MM.1S (cell line): ENCODE measurements at regions not wholly inside any gene's neighbourhood (a gene's known extent, or its start where the extent isn't known, plus 50 kb on each side); places are given as distances from the start of the nearest gene placed in this dataset.
"Not testable (repeated sequence)": the region's sequence is repeated elsewhere in the genome, so short reads cannot be mapped to it uniquely, and the experiment has no call there.

ENCODE experiments used
- DNase-seq: peaks from one replicate; pipeline ENCODE4 v3.0.0-alpha.2; 2015
- H2AFZ ChIP-seq: fragments of 300-600 bp; sonication (generic); 2 replicates; pipeline ENCODE4 v1.6.0; 2016; ENCODE audit warnings: antibody characterized with exemption, low read length
- H3F3A ChIP-seq: fragments of 300-600 bp; sonication (generic); 2 replicates; pipeline ENCODE4 v1.6.1; 2016; ENCODE audit warnings: mild to moderate bottlenecking, antibody characterized with exemption, low read length, moderate library complexity, mixed read lengths; ENCODE audit not compliant: insufficient read depth
- H3K27ac ChIP-seq: fragments of 300-600 bp; sonication (generic); 2 replicates; pipeline ENCODE4 v1.5.1; 2016; ENCODE audit warnings: mild to moderate bottlenecking, low read length
- H3K27me3 ChIP-seq: fragments of 300-600 bp; sonication (generic); replicated peaks from 2 replicates; pipeline ENCODE4 v1.6.0; 2016; ENCODE audit warnings: low read length; ENCODE audit not compliant: insufficient read depth
- H3K36me3 ChIP-seq: fragments of 300-600 bp; sonication (generic); replicated peaks from 2 replicates; pipeline ENCODE4 v1.6.1; 2016; ENCODE audit warnings: mild to moderate bottlenecking, low read length, mixed read lengths; ENCODE audit not compliant: insufficient read depth
- H3K4me1 ChIP-seq: fragments of 300-600 bp; sonication (generic); 2 replicates; pipeline ENCODE4 v1.6.1; 2016; ENCODE audit warnings: low read length, mixed read lengths
- H3K4me2 ChIP-seq: fragments of 300-600 bp; sonication (generic); 2 replicates; pipeline ENCODE4 v1.6.0; 2016; ENCODE audit warnings: low read depth, low read length
- H3K4me3 ChIP-seq: fragments of 300-600 bp; sonication (generic); 2 replicates; pipeline ENCODE4 v1.5.1; 2016; ENCODE audit warnings: low read length, mixed read lengths
- H3K79me2 ChIP-seq: fragments of 300-600 bp; sonication (generic); 2 replicates; pipeline ENCODE4 v1.6.1; 2016; ENCODE audit warnings: mixed run types, low read length, mixed read lengths
- H3K9ac ChIP-seq: fragments of 300-600 bp; sonication (generic); 2 replicates; pipeline ENCODE4 v1.6.1; 2016; ENCODE audit warnings: low read length, mixed read lengths
- H3K9me2 ChIP-seq: fragments of 300-600 bp; sonication (generic); replicated peaks from 2 replicates; pipeline ENCODE4 v1.6.1; 2016; ENCODE audit warnings: mild to moderate bottlenecking, low read length, mixed read lengths; ENCODE audit not compliant: insufficient read depth
- H3K9me3 ChIP-seq: fragments of 300-600 bp; sonication (generic); replicated peaks from 2 replicates; pipeline ENCODE4 v1.6.1; 2016; ENCODE audit warnings: mild to moderate bottlenecking, low read length, mixed read lengths; ENCODE audit not compliant: insufficient read depth
- H4K20me1 ChIP-seq: fragments of 300-600 bp; sonication (generic); 2 replicates; pipeline ENCODE4 v1.6.1; 2016; ENCODE audit warnings: mild to moderate bottlenecking, low read length, moderate library complexity, mixed read lengths; ENCODE audit not compliant: insufficient read depth
- EZH2 ChIP-seq: fragments of 300-600 bp; sonication (generic); optimal IDR thresholded peaks from 2 replicates; pipeline ENCODE3; 2017; ENCODE audit warnings: low read depth, mild to moderate bottlenecking, antibody characterized with exemption, low read length, mixed read lengths
- EZH2phosphoT487 ChIP-seq: fragments of 300-600 bp; sonication (generic); IDR thresholded peaks from 2 replicates; pipeline ENCODE4 v1.6.1; 2018; ENCODE audit warnings: antibody characterized with exemption, low read length
- TF ChIP-seq, protein P1 (sequence below): fragments of 300-600 bp; sonication (generic); IDR thresholded peaks from 2 replicates; pipeline ENCODE4 v1.5.1; 2016; ENCODE audit warnings: antibody characterized with exemption, low read length, mixed read lengths

DNA sequence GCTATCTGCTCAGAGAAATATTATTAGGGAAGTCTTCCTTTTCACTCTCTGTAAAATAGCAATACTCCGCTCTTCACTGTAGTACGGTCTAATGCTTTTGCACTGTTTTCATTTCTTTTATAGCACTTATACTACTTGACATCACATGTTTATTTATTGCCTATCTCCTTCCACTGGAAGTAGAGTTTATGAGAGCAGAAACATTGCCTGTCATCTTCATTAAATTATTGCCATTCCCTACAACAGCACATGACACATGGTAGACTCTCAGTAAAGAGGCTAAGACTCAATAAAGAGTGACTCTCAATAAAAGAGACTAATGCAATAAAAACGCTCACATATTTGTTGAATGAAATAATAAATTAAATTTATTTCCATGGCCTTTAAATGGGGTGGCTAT, 241.3 kb upstream of the MAGEC2 start:
- TF ChIP-seq EZH2phosphoT487: no peak
- TF ChIP-seq, protein P1, sequence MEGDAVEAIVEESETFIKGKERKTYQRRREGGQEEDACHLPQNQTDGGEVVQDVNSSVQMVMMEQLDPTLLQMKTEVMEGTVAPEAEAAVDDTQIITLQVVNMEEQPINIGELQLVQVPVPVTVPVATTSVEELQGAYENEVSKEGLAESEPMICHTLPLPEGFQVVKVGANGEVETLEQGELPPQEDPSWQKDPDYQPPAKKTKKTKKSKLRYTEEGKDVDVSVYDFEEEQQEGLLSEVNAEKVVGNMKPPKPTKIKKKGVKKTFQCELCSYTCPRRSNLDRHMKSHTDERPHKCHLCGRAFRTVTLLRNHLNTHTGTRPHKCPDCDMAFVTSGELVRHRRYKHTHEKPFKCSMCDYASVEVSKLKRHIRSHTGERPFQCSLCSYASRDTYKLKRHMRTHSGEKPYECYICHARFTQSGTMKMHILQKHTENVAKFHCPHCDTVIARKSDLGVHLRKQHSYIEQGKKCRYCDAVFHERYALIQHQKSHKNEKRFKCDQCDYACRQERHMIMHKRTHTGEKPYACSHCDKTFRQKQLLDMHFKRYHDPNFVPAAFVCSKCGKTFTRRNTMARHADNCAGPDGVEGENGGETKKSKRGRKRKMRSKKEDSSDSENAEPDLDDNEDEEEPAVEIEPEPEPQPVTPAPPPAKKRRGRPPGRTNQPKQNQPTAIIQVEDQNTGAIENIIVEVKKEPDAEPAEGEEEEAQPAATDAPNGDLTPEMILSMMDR: no peak
- TF ChIP-seq EZH2: no peak

DNA sequence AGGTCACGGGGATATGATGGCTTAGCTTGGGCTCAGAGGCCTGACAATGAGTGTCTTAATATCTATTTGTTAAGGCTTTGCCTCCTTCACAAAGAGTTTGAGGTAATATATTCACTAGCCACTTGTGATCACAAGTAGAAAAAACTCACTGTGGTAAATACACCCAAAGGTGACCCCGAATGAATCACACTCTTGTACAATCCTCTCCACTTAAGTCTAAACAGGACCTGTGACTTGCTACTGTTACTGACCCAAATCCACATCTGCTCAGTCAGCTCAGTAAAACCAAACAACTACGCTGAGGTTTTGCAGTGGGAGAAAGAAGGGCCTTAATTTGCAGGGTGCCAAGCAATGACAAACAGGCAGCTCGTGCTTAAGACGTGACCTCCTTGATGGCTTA, 223.8 kb upstream of the MAGEC2 start:
- TF ChIP-seq EZH2 (no peak), EZH2phosphoT487 (no peak)
- TF ChIP-seq, protein P1: no peak
- H3K9me3 ChIP-seq: no peaks in the 10 kb centered on the region; the same call in 1 of the 2 replicates

More for the DNA sequence above, 241.3 kb upstream of the MAGEC2 start:
- no peaks in the 10 kb centered on the region for H4K20me1 ChIP-seq
- no peaks in the 10 kb centered on the region for H3K36me3 ChIP-seq
- H3F3A ChIP-seq: no peaks in the 10 kb centered on the region
- no peak for DNase-seq
- no peak overlapping the region for H3K9ac ChIP-seq
- H3K9me2 ChIP-seq: no peaks in the 10 kb centered on the region
- H3K9me3 ChIP-seq: no peaks in the 10 kb centered on the region
- H3K79me2 ChIP-seq: no peaks in the 10 kb centered on the region
- no peak overlapping the region for H3K4me3 ChIP-seq
- H3K4me2 ChIP-seq: no peak overlapping the region
- no peak overlapping the region for H2AFZ ChIP-seq
- no peak overlapping the region for H3K27ac ChIP-seq
- H3K4me1 ChIP-seq: no peaks in the 10 kb centered on the region
- no peaks in the 10 kb centered on the region for H3K27me3 ChIP-seq

DNA sequence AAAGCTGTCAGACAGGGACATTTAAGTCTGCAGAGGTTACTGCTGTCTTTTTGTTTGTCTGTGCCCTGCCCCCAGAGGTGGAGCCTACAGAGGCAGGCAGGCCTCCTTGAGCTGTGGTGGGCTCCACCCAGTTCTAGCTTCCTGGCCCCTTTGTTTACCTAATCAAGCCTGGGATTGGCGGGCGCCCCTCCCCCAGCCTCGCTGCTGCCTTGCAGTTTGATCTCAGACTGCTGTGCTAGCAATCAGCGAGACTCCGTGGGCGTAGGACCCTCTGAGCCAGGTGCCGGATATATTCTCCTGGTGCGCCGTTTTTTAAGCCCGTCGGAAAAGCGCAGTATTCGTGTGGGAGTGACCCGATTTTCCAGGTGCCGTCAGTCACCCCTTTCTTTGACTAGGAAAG, 185.9 kb upstream of the MAGEC2 start:
- not testable (repeated sequence) for H3K36me3 ChIP-seq, H3K4me1 ChIP-seq, H3K9me2 ChIP-seq, H3K9me3 ChIP-seq, H3K4me3 ChIP-seq, H3K27ac ChIP-seq, DNase-seq, H3K27me3 ChIP-seq, H3K4me2 ChIP-seq, H3F3A ChIP-seq, H3K9ac ChIP-seq, H3K79me2 ChIP-seq, H4K20me1 ChIP-seq, H2AFZ ChIP-seq

More for the DNA sequence above, 223.8 kb upstream of the MAGEC2 start:
- Histone ChIP-seq H3K4me3 (no peak overlapping the region), H2AFZ (no peak overlapping the region), H3K4me2 (no peak overlapping the region), H3K36me3 (no peaks in the 10 kb centered on the region), H3F3A (no peaks in the 10 kb centered on the region), H3K27ac (no peak overlapping the region), H3K9me2 (no peaks in the 10 kb centered on the region), H3K4me1 (no peaks in the 10 kb centered on the region), H3K27me3 (no peaks in the 10 kb centered on the region), H4K20me1 (no peaks in the 10 kb centered on the region), H3K79me2 (no peaks in the 10 kb centered on the region), H3K9ac (no peak overlapping the region)
- DNase-seq: no peak

DNA sequence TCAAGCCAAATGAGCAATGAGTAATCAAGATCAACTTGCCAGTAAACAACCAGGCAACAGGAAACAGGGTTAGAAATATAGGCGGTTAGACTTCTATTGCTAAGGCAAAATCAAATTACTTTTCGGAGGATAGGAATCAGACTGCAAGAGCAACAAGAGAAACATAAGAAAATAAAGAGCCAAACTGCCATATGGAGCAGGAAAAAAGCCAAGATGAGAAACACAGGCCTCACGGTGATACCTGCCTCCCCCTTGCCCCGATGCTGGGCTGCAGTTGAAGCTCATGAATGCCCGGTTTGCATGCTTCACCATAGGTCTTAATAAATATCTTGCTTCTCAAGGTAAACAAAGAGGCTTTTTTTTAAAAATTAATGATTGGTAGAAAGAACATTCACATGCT, 158.4 kb upstream of the MAGEC2 start:
- no peaks in the 10 kb centered on the region for H3K27me3 ChIP-seq
- no peak for DNase-seq
- no peak overlapping the region for H2AFZ ChIP-seq
- no peaks in the 10 kb centered on the region for H3K36me3 ChIP-seq
- H3K9me2 ChIP-seq: no peaks in the 10 kb centered on the region
- H3F3A ChIP-seq: no peaks in the 10 kb centered on the region
- H3K4me1 ChIP-seq: no peaks in the 10 kb centered on the region
- no peaks in the 10 kb centered on the region for H3K79me2 ChIP-seq
- no peaks in the 10 kb centered on the region for H4K20me1 ChIP-seq
- no peaks in the 10 kb centered on the region for H3K9me3 ChIP-seq
- no peak for TF ChIP-seq EZH2phosphoT487
- TF ChIP-seq, protein P1: no peak
- TF ChIP-seq EZH2: no peak
- no peak overlapping the region for H3K4me2 ChIP-seq
- H3K9ac ChIP-seq: no peak overlapping the region
- H3K4me3 ChIP-seq: no peak overlapping the region
- no peak overlapping the region for H3K27ac ChIP-seq
